Stimulated activated CD4-positive, alpha-beta T cell treated with anti-CD3 and anti-CD28 coated beads, Interleukin-15, amount 100 ng/mL, for 24 hours (primary cell): ENCODE measurements at regions not wholly inside any gene's neighbourhood (a gene's known extent, or its start where the extent isn't known, plus 50 kb on each side); places are given as distances from the start of the nearest gene placed in this dataset.
"Not testable (repeated sequence)": the region's sequence is repeated elsewhere in the genome, so short reads cannot be mapped to it uniquely, and the experiment has no call there.

ENCODE experiments used
- DNase-seq: peaks from one replicate; pipeline ENCODE4 v3.0.0-alpha.2; 2020

GRCh38 chr2:124967325-124967724 lies 942.2 kb downstream of the CNTNAP5 start:
- no peak for DNase-seq

GRCh38 chr2:124970030-124970429 lies 944.9 kb downstream of the CNTNAP5 start:
- DNase-seq: no peak

GRCh38 chr2:124973396-124973795 lies 948.3 kb downstream of the CNTNAP5 start:
- no peak for DNase-seq

- no peak for DNase-seq
These were observed 950.1 kb downstream of the CNTNAP5 start for GRCh38 chr2:124975224-124975623.

- no peak for DNase-seq
These were observed 950.6 kb downstream of the CNTNAP5 start for GRCh38 chr2:124975648-124976047.

GRCh38 chr2:124978597-124978996 lies 953.5 kb downstream of the CNTNAP5 start:
- DNase-seq: no peak

GRCh38 chr2:124983595-124983994 lies 958.5 kb downstream of the CNTNAP5 start:
- no peak for DNase-seq

- no peak for DNase-seq
These were observed 960.2 kb downstream of the CNTNAP5 start for GRCh38 chr2:124985270-124985669.

GRCh38 chr2:124986136-124986535 lies 961.0 kb downstream of the CNTNAP5 start:
- no peak for DNase-seq

GRCh38 chr2:124986870-124987269 lies 961.8 kb downstream of the CNTNAP5 start:
- not testable (repeated sequence) for DNase-seq

- DNase-seq: not testable (repeated sequence)
These were observed 962.3 kb downstream of the CNTNAP5 start for GRCh38 chr2:124987436-124987835.

GRCh38 chr2:124988111-124988510 lies 963.0 kb downstream of the CNTNAP5 start:
- DNase-seq: no peak

- no peak for DNase-seq
These were observed 963.7 kb downstream of the CNTNAP5 start for GRCh38 chr2:124988794-124989193.

- no peak for DNase-seq
These were observed 968.7 kb downstream of the CNTNAP5 start for GRCh38 chr2:124993809-124994208.

- DNase-seq: no peak
These were observed 970.3 kb downstream of the CNTNAP5 start for GRCh38 chr2:124995185-124995912.

- no peak for DNase-seq
These were observed 971.3 kb downstream of the CNTNAP5 start for GRCh38 chr2:124996406-124996805.

- DNase-seq: no peak
These were observed 974.8 kb downstream of the CNTNAP5 start for GRCh38 chr2:124999906-125000305.

- DNase-seq: no peak
These were observed 979.2 kb downstream of the CNTNAP5 start for GRCh38 chr2:125004106-125004800.

GRCh38 chr2:125006676-125007075 lies 981.6 kb downstream of the CNTNAP5 start:
- DNase-seq: no peak

- DNase-seq: not testable (repeated sequence)
These were observed 1003.6 kb downstream of the CNTNAP5 start for GRCh38 chr2:125028721-125029120.

- no peak for DNase-seq
These were observed 1008.8 kb downstream of the CNTNAP5 start for GRCh38 chr2:125033871-125034270.

- DNase-seq: no peak
These were observed 1012.1 kb downstream of the CNTNAP5 start for GRCh38 chr2:125037135-125037653.

- DNase-seq: no peak
These were observed 1016.8 kb downstream of the CNTNAP5 start for GRCh38 chr2:125041846-125042245.

GRCh38 chr2:125042727-125043126 lies 1017.6 kb downstream of the CNTNAP5 start:
- DNase-seq: no peak
